DMS53 treated with DMSO at 0.1 percent for 48 hours (cell line): ENCODE measurements at regions not wholly inside any gene's neighbourhood (a gene's known extent, or its start where the extent isn't known, plus 50 kb on each side); places are given as distances from the start of the nearest gene placed in this dataset.
"Not testable (repeated sequence)": the region's sequence is repeated elsewhere in the genome, so short reads cannot be mapped to it uniquely, and the experiment has no call there.

Source experiments
- DNase-seq: peaks from one replicate; lab custom pipeline; 2025; ENCODE audit not compliant: unreplicated experiment; lab: John Stamatoyannopoulos, UW

DNA sequence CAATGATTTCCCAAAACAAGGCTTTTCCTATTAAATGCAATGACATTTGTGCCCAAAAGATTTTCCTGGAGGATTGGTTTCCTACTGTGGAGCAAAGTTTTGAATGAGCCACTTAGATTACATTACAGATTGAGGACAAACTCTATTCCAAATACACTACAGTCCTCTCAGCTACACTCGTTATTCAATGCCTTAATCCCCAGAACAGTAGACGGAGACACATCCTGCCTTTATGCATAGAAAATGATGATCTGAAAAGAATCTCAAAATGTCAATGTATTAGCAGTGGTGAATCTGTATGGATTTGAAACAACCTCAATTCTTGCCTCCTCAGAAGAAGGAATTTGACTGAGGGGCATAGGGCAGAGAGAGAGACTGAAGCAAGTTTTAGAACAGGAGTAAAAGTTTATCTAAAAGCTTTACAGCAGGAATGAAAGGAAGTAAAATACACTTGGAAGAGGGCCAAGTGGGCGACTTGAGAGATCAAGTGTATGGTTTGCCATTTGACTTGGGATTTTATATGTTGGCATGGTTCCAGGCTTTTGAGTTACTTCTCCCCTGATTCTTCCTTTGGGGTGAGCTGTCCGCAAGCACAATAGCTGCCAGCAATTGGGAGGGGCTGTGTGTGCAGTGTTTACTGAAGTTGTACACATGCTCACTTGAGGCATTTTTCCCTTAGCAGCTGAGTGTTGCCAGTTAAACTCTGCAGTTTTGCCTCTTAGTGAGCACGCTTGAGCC lies 891.9 kb upstream of the MBL2 start:
- DNase-seq: peak; percentile 28

DNA sequence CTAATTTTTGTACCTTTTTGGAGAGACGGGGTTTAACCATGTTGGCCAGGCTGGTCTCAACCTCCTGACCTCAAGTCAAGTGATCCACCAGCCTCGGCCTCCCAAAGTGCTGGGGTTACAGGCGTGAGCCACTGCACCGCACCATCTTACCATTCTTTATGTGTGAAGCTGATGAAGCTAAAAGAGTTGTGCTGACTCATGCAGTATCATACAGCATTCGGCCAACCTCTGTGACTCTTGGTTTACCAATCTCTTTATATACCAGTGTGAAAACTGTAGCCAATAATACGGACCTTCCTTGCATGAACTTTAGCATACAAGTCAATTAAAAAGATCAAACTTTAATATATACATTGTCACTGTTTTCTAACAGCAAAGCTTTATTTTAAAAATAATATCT lies 878.2 kb upstream of the MBL2 start:
- no peak for DNase-seq

DNA sequence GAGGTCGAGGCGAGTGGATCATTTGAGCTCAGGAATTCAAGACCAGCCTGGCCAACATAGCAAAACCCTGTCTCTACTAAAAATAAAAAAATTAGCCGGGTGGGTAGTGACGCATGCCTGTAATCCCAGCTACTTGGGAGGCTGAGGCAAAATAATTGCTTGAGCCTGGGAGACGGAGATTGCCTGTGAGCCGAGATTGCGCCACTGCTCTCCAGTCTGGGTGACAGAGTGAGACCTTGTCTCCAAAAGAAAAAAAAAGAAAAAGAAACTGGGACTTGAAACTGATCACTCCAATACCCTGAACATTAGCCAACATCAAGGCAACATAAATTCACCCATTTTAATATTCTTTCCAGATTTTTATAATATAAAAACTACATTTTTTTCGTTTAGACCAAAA lies 874.6 kb upstream of the MBL2 start:
- not testable (repeated sequence) for DNase-seq

DNA sequence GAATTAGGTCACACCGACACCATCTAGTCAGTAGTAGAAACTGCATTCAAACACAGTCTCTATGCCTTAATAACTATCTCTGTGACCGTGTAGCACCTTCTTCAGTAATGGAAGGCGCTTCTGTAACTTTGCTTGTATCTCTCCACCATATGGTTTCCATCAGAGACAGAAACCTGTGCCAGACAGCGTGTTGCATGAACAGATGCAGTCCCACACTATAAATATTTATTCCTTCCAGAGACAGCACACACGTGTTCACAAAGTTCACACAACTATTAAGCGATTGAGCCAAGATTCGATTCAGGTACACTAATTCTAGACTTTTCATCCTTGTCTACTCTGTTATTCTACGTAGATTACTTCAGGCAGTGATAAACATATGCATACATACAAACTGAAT lies 873.9 kb upstream of the MBL2 start:
- no peak for DNase-seq

DNA sequence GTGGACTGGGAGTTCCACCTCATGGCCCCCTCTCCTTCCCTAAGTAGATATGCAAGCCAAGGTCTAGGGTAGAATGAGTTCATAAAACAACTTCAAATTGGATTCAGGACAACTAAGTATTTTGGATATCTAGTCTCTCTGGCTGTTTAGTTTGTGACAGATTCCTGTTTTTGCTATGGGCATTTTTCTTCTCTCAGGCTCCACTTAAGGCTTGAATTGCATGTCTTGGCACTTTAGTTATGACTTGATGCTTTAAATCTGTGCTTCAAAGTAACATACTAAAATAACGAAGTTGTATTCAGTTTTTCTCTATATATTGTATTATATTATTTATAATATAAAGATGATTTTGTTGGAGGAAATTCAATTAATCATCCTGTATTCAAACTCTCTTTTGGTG lies 873.4 kb upstream of the MBL2 start:
- no peak for DNase-seq

DNA sequence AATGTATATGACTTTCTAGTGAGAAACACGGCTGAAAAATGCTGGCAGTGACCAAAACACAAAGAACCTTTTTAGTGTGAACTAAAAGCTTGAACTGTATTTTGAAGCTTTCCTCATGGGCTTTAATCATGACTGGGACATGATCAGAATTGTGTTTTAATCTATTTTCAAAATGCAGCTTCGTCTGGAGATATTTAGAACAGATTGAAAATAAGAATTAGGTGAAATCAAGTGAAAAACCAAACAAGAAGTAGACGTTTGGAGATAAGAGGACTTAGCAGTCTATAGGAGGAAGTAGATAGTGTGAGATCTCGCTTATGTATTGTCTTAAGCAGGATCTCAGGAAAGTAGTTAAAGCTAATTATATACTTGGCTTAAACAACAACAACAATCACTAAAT lies 865.4 kb upstream of the MBL2 start:
- no peak for DNase-seq

DNA sequence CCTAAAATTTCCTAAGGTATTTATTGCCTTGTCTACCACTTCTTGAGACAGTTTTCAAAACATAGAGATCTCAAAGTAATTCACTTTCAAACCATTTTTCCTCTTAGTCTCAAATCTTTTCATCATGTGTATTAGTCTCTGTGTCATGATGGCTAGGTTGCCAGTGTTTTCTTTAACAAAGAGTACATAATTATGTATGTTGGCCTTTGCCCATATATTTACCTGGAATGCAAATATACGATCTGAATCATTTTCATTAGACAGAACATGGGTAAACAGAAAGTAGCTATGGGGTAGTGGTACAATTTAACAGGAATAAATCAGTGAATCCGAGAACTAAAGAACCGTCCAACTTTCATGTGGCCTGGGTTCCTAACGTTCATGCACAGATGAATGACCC lies 852.1 kb upstream of the MBL2 start:
- no peak for DNase-seq

DNA sequence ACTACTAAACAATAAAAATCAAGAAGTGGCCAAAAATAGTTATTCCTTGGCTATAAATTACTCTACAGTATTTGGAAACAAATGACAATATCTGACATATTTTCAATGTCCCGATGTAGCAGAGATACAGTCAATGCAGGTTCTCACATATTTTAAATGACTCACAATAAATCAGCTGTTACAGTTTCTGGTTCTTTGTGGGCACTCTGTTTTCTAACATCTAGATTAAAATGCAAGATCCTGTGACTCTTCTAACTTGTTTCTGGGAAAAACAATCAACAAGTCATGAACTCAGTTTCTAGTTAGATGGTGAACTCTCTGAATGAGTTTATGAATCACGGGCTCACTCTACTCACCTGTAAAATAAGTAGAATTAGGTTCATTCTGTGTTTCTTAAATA lies 849.6 kb upstream of the MBL2 start:
- DNase-seq: no peak

DNA sequence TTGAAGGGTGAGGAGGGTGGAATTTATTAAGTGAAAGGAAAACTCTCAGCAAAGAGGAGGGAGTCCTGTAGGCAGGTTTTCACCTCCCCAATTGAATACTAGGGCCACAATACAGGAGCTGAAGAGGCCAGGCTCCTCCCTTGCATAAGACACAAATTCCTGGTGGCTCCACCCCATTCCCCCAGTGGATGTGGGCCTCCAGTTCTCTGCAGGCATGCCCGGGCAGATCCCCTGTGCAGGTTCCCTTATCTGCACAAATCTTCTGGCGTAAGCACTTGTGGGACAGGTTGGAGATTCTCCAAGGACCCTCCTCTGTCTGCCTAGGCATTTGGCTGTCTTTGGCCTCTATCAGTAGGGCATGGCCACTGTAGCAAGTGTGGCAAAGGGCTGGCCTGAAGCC lies 847.1 kb upstream of the MBL2 start:
- no peak for DNase-seq

DNA sequence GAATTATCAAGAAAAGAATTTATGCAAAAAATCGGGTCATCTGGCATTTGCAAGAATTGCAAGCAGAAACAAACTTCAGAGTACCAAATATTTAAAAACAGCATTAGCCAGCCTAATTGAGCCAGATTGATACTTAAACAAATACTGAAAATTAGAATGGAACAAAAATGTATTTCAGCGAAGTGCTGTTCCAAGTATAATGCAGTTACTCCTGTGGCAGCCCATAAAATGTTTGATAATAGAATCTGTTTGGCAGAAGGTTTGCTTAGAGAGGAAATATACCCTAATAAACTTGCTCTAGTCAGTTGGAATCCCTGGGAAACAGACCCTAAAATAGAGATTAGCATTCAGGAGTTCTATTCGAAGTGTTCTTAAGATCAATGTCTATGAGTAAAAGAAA lies 835.1 kb upstream of the MBL2 start:
- DNase-seq: no peak

DNA sequence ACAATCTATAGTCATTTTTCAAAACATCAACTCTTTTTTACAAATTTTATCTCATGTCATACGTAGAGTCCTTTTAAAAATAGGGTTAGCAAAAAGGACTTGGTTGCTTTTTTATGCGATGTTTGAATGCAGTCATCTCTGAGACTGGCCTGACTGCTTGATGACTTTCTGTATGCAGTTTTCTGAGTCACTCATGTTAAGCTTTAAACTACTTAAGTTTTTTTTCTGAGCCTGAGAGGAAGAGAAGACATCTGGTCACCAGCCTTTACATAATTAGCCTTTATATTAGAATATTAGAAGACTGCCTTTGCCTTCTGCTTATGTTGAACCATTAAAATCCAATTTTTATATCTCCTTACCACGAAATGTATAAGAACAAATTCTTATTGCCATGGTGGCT lies 834.4 kb upstream of the MBL2 start:
- DNase-seq: no peak

DNA sequence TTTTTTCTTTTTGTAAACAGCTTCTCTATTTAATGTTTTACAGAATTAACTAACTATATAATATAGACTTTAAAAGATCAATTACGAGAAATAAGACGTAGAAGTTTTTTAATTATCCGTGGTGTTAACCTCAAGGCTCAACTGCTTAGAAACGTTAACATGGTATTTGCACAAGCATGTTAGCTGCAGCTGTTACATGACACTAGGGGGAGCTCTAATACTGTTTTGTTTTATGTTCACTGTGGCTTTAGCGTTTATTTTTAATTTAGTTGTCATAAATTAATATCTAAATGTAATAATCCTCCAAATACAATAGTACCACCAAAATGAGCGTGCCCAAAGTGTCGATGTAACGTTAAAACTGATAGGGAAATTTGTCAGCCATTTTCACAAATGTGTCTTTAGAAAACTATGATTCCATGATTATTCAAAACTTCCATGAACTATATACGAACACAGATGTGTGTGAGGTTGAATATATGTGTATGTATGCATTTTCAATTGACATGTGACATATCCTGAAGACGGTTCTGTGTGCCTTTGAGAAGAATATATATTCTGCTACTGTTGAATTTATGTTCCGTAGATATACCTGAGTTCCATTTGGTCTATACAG lies 828.8 kb upstream of the MBL2 start:
- DNase-seq: peak; percentile 55

DNA sequence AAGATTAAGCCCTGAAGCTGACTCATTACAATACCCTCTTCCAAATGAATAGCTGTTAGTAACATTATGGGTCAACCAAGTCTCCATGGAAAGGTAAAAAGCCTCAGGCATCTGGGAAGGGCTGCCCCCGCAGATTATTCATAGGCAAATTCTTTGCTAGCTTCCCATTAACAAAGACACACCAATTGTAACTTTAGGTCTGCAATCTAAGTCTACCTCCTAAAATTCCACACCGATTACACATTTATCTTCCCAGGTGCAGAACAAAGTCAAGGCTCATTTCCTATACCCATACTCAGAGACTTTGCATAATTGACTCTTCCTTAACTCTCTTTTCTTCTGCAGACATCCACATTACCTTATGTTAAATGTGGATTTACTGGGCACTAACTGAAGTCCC lies 826.3 kb upstream of the MBL2 start:
- DNase-seq: no peak

DNA sequence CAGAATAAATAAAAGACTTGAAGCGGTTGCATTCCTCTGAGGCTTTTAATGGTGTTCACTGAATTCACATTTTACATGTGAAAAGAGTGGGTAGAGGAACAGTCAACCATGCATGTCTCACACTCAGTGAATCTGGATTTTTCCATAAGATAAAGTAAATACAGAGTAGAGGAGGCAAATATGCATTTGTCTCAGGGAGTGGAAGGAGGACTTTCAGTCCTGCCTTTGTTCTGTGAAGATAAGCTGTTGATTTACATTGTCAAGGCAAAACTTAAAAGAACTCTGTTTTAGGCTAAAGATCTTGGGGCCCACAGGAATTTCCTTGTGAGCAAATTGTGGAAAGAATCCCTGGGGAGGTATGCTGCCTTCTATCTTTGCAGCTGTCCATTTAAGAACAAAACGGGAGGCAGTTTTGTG lies 825.3 kb upstream of the MBL2 start:
- no peak for DNase-seq

DNA sequence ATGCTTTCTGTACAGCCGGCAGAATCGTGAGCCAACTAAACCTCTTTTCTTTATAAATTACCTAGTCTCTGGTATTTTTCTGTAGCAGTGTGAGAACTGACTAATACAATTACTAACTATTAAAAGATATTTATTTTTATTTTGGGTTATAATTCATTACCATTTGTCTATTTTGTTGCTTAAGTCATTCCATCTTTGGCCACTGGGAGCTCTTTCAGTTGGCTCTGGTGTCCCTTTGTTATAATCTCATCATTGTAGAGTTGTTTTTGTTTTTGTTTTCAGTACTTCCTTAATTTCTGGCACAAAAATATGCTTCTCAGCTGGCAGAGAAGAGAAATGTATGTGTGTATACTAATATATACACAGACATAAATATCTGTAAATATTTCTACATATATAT lies 807.9 kb upstream of the MBL2 start:
- DNase-seq: no peak

DNA sequence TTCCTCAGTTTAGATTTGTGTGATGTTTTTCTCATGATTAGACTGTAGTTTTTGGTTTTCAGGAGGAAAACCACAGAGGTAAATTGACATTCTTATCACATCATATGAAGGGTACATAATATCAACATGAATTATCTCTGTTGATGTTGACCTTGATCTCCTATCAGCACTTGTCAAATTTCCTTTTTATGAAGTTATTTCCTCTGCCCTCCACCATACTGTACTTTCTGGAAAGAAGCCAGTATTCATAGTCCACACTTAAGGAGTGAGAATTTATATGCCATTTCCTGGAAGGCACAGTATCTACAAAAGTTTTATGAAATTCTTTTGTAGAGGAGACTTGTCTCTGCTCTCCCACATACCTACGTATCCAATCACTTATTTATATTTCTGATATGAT lies 807.2 kb upstream of the MBL2 start:
- no peak for DNase-seq

DNA sequence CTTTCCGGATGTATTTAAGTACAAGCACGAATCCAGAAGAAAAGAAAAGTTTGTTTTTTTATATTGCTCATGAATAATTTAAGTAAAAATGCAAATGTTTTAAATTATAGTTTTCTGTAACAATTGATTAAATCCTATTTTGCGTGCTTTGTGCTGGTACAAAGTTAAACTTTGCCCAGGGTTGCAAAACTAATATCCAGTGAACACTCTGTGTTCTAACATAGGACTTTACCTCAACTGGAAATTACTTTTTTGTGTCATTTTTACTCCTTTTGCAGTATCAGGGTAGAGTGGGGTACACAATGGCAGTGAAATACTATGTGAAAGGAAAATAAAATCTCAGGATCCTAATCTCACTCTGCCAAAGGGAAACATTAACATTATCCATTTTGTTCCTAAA lies 801.4 kb upstream of the MBL2 start:
- no peak for DNase-seq

DNA sequence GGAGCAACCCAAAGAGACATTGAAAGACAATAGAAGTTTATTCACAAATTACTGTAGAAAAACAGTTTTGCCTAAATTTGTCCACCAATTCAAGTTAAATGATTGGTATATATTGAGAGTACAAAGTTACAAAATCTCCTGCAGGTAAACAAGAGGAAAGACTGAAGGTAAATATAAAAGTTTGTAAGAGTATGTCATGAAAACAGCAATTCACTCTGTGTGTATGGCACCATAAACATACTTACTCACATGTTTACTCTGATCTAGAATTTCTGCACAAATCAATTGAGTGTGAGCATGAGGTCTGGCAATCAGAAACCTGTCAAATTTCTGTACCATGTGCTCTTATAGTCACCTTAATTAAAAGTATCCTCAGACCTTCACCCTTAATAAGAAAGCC lies 800.9 kb upstream of the MBL2 start:
- DNase-seq: no peak

DNA sequence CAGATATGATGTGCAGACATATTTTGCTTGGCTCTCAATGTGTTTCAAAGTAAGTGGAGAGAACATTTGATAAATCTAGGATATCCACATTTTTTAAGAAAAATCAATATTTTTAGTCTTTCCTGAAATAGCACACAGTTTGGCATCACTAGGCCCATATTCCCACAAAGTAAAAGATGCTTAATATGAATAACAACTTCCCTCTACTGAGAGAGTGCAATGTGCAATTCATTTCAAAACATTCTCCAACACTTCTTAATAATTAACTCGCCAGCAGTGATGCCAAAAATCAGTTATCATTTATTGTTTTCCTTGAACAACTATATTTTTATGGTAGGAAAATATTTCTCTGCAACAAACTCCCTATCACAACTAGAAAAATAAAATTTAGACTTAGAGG lies 800.2 kb upstream of the MBL2 start:
- DNase-seq: no peak

DNA sequence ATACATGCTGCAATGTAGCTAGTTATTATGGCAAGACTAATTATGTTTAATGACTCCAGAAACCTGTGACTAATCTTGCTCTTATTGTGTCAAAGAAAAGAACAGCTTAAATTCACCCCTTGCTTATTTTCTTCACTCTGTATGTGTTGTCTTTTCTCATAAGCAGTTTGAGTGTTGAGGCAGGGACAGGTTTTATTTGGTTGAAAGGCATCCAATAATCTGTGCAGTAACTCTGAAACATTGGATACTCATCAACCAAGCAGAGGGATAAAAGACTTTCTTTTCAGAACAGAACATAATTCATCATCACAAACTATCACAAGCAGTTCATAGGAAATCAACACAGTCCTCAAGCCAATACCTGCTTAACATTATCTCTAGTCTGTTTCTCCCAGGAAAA lies 797.6 kb upstream of the MBL2 start:
- DNase-seq: no peak

DNA sequence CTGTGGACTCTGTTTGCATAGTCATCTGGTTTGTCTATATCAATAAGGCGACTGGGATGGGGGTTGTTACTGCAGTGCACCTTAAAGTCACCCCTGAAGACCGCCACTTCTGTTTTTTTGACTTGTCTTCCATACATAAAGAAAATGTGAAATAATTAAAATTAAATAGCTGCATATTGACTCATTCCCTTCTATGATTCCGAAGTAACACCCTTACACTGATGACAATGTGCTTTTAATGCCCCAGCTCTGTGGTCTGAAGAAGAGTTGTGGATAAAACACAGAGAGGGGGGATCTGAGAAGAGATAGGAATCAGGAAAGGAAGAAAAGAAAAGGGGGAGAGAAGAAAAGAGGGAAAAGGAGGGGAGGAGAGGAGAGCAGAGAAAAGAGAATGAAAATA lies 796.9 kb upstream of the MBL2 start:
- DNase-seq: no peak

DNA sequence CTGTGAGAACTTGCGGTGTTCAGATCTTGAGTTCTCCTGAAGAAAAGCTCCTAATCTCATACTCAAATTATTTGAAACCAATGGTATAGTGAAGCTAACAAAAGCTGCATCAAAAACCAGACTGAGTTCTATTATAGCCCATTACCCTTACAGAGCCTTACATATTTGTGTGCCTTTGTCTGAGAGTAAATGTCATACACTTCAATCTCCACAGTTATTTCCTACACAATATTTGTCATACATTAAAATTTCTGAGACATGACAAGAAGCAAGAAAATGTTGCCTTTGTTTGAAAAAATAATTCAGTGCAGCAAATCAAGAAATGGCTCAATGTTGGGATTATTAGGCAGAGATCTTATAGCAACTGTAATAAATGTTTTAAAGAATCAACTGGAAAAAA lies 776.1 kb upstream of the MBL2 start:
- no peak for DNase-seq

DNA sequence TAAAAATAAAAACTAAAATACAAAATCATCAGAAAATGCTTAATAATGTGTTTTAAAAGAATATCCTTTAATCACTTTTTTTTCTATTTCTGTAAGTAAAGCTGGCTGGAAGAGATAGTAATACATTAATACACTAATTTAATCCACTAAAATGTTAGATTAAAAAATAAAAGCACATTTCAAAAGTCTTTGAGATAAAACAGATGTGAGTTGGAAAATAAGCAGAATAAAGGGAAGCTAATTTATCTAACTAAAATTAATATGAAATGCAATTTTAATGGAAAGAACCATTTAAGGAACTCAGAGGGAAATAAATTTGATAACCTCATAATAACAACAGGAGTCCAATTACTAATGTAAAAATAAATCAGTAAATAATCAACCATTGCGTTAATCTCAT lies 774.8 kb upstream of the MBL2 start:
- DNase-seq: no peak
